ENCODE measurements at regions not wholly inside any gene's neighbourhood (a gene's known extent, or its start where the extent isn't known, plus 50 kb on each side); places are given as distances from the start of the nearest gene placed in this dataset.
"Not testable (repeated sequence)": the region's sequence is repeated elsewhere in the genome, so short reads cannot be mapped to it uniquely, and the experiment has no call there.

DNA sequence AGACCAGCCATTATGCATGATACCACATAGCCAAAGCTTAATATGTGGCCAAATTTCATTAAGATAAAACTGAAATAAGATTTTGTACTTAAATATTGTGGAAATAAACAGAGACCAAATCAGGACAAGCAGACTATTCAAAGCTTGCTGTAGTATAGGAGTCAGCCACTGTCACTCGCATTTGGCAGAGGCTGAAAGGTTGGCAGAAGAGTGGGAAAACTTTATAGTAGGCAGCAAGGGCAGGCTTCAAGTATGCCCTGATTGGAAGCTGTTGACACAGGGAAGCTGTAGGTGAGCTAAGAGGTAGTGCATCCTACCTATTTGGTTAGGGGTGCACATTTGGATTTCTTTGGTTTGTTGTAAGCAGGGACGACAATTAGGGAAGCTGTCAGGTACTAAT lies 202.5 kb upstream of the PDZRN3 start:
- H2AFZ ChIP-seq (ENCODE audit: low read length), result no peak overlapping the region
- H3K4me1 ChIP-seq (ENCODE audit: low read length), result peaks cover 9% of the 10 kb centered on the region
- no peaks in the 10 kb centered on the region for H4K20me1 ChIP-seq (ENCODE audit: insufficient read depth, low read depth, low read length)

DNA sequence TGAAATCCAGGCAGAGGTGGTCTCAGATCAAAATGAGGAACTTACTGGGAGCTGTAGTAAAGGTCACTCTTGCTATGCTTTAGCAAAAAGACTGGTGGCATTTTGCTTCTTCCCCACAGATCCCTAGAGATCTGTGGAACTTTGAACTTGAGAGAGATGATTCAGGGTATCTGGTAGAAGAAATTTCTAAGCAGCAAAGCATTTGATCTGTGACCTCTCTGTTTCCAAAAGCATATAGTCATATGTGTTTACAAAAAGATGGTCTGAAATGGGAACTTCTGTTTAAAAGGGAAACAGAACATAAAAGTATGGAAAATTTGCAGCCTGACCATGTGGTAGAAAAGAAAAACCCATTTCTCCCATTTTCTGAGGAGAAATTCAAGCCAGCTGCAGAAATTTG lies 196.2 kb upstream of the PDZRN3 start:
- H3K36me3 ChIP-seq (ENCODE audit: insufficient read depth, low read length); H3K9me2 ChIP-seq (replicated peaks; ENCODE audit: insufficient read depth, low read length); H3K4me1 ChIP-seq (ENCODE audit: low read length); H4K20me1 ChIP-seq (ENCODE audit: insufficient read depth, low read depth, low read length); DNase-seq; H3K27ac ChIP-seq (ENCODE audit: low read length); H3K27me3 ChIP-seq (ENCODE audit: low read length); H2AFZ ChIP-seq (ENCODE audit: low read length); H3K9ac ChIP-seq (ENCODE audit: low read length); H3K4me3 ChIP-seq (ENCODE audit: low read length); H3K4me2 ChIP-seq (ENCODE audit: low read depth, low read length, poor library complexity, severe bottlenecking); H3K79me2 ChIP-seq (ENCODE audit: low read length); H3K9me3 ChIP-seq (ENCODE audit: low read length): not testable (repeated sequence)

More for the DNA sequence above, 202.5 kb upstream of the PDZRN3 start:
- Histone ChIP-seq H3K4me3 (ENCODE audit: low read length) (no peak overlapping the region), H3K9me3 (ENCODE audit: low read length) (no peaks in the 10 kb centered on the region), H3K27me3 (ENCODE audit: low read length) (no peaks in the 10 kb centered on the region), H3K4me2 (ENCODE audit: low read depth, low read length, poor library complexity, severe bottlenecking) (no peak overlapping the region), H3K9me2 (replicated peaks; ENCODE audit: insufficient read depth, low read length) (no peaks in the 10 kb centered on the region), H3K79me2 (ENCODE audit: low read length) (no peaks in the 10 kb centered on the region), H3K36me3 (ENCODE audit: insufficient read depth, low read length) (no peaks in the 10 kb centered on the region), H3K27ac (ENCODE audit: low read length) (no peak overlapping the region), H3K9ac (ENCODE audit: low read length) (no peak overlapping the region)
- no peak for DNase-seq

DNA sequence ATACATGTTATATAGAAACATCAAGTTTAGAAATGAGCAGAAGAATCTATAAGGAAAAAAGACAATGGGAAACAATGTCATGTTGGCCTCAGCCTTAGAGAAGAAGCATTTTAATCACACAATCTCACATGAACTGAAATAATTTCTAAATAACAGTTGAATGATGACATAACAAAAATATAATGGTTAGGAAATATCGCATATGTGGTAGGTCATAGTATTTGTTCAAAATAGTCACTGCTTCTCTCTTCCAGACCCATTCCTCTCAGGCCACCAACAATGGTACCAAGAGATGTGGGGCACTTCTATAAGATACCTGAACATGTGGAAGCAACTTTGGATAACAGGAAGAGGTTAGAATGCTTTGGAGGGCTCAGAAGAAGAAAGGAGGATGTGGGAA lies 195.7 kb upstream of the PDZRN3 start:
- Histone ChIP-seq H3K4me3 (ENCODE audit: low read length) (no peak overlapping the region), H3K9me2 (replicated peaks; ENCODE audit: insufficient read depth, low read length) (no peaks in the 10 kb centered on the region), H3K4me2 (ENCODE audit: low read depth, low read length, poor library complexity, severe bottlenecking) (no peak overlapping the region), H4K20me1 (ENCODE audit: insufficient read depth, low read depth, low read length) (no peaks in the 10 kb centered on the region), H3K9ac (ENCODE audit: low read length) (no peak overlapping the region), H3K4me1 (ENCODE audit: low read length) (no peaks in the 10 kb centered on the region), H3K27ac (ENCODE audit: low read length) (no peak overlapping the region), H3K36me3 (ENCODE audit: insufficient read depth, low read length) (no peaks in the 10 kb centered on the region), H3K27me3 (ENCODE audit: low read length) (no peaks in the 10 kb centered on the region), H3K9me3 (ENCODE audit: low read length) (no peaks in the 10 kb centered on the region), H2AFZ (ENCODE audit: low read length) (no peak overlapping the region), H3K79me2 (ENCODE audit: low read length) (no peaks in the 10 kb centered on the region)
- DNase-seq, result no peak

DNA sequence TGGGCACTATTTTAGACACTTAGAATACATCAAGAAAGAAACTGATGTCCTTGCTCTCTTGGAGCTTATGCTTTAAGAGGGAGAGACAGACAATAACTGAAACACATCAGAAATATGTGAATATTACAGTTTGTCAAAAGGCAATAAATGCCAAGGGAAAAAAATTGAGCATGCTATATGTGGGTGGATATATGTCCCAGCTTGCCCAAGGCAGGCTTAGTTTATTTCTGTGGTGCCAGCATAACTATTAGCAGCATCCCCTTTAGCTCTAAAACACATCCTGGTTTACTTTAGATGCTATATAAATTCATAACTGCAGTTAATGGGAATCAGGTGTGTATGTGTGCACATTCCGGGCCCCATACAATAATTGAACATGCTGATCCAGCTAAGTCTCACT lies 191.2 kb upstream of the PDZRN3 start:
- H3K79me2 ChIP-seq (ENCODE audit: low read length), result no peaks in the 10 kb centered on the region

DNA sequence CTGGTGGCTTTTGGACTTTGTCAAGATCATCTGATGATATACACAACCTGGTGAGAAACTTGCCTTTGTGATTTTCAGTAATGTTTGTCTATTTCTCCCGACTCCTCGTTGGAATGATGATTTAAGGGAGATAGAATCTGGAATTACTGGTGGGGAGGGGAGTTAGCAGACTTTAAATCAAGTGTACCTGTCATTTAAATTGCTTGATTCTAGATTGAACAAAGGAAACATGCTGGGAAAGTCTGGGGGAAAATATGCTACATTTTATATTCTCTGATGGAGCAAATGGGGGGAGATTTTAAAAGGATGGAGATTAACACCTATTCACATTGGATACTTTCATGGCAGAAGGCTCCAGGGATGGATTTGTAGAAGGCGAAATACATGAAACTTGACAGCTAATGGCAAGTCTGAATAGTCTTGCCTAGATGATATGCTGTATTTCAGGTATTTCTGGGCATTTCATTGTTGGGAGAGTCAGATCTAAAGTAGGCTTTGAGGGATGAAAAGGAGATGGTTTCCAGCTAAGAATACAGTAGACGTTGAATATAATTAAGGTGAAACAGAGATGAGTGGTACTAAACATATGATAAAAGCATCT lies 189.1 kb upstream of the PDZRN3 start:
- H3K9me3 ChIP-seq (ENCODE audit: low read length), result no peaks in the 10 kb centered on the region
- no peak overlapping the region for H2AFZ ChIP-seq (ENCODE audit: low read length)
- no peak for DNase-seq
- H3K27me3 ChIP-seq (ENCODE audit: low read length), result no peaks in the 10 kb centered on the region
- H3K4me2 ChIP-seq (ENCODE audit: low read depth, low read length, poor library complexity, severe bottlenecking), result no peak overlapping the region
- no peaks in the 10 kb centered on the region for H3K79me2 ChIP-seq (ENCODE audit: low read length)
- H4K20me1 ChIP-seq (ENCODE audit: insufficient read depth, low read depth, low read length), result no peaks in the 10 kb centered on the region
- no peaks in the 10 kb centered on the region for H3K36me3 ChIP-seq (ENCODE audit: insufficient read depth, low read length)
- no peaks in the 10 kb centered on the region for H3K9me2 ChIP-seq (replicated peaks; ENCODE audit: insufficient read depth, low read length)
- no peak overlapping the region for H3K9ac ChIP-seq (ENCODE audit: low read length)
- no peak overlapping the region for H3K27ac ChIP-seq (ENCODE audit: low read length)
- H3K4me3 ChIP-seq (ENCODE audit: low read length), result no peak overlapping the region
- no peaks in the 10 kb centered on the region for H3K4me1 ChIP-seq (ENCODE audit: low read length)

More for the DNA sequence above, 191.2 kb upstream of the PDZRN3 start:
- Histone ChIP-seq H3K9ac (ENCODE audit: low read length) (no peak overlapping the region), H3K4me2 (ENCODE audit: low read depth, low read length, poor library complexity, severe bottlenecking) (no peak overlapping the region), H3K9me3 (ENCODE audit: low read length) (no peaks in the 10 kb centered on the region), H3K27me3 (ENCODE audit: low read length) (no peaks in the 10 kb centered on the region), H3K4me3 (ENCODE audit: low read length) (no peak overlapping the region), H3K4me1 (ENCODE audit: low read length) (no peaks in the 10 kb centered on the region), H3K36me3 (ENCODE audit: insufficient read depth, low read length) (no peaks in the 10 kb centered on the region), H4K20me1 (ENCODE audit: insufficient read depth, low read depth, low read length) (no peaks in the 10 kb centered on the region), H2AFZ (ENCODE audit: low read length) (no peak overlapping the region), H3K27ac (ENCODE audit: low read length) (no peak overlapping the region), H3K9me2 (replicated peaks; ENCODE audit: insufficient read depth, low read length) (no peaks in the 10 kb centered on the region)
- no peak for DNase-seq

DNA sequence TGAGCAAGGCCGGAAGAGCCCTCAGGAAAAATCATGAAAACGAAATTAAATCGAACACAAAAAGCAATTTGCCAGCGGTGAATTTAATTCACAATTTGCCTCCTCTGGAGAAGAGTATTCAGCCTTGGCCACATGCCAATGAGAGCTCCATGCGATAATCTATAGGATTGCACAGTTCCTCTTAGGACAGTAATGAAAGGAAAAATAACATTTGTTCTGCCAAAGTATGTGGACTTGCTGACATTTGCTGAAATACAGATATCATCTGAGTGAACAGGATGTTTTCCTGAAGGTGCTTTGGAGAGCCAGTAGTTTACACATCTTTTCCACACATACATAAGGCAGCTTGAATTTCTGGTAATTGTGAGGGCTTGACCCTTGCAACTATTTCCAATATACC lies 188.6 kb upstream of the PDZRN3 start:
- Histone ChIP-seq H3K79me2 (ENCODE audit: low read length) (no peaks in the 10 kb centered on the region), H3K27ac (ENCODE audit: low read length) (no peak overlapping the region), H3K9me3 (ENCODE audit: low read length) (no peaks in the 10 kb centered on the region), H3K4me2 (ENCODE audit: low read depth, low read length, poor library complexity, severe bottlenecking) (no peak overlapping the region), H3K36me3 (ENCODE audit: insufficient read depth, low read length) (no peaks in the 10 kb centered on the region), H3K9ac (ENCODE audit: low read length) (no peak overlapping the region), H4K20me1 (ENCODE audit: insufficient read depth, low read depth, low read length) (no peaks in the 10 kb centered on the region), H3K27me3 (ENCODE audit: low read length) (no peaks in the 10 kb centered on the region), H3K9me2 (replicated peaks; ENCODE audit: insufficient read depth, low read length) (no peaks in the 10 kb centered on the region), H3K4me1 (ENCODE audit: low read length) (no peaks in the 10 kb centered on the region), H3K4me3 (ENCODE audit: low read length) (no peak overlapping the region), H2AFZ (ENCODE audit: low read length) (no peak overlapping the region)
- DNase-seq, result no peak

DNA sequence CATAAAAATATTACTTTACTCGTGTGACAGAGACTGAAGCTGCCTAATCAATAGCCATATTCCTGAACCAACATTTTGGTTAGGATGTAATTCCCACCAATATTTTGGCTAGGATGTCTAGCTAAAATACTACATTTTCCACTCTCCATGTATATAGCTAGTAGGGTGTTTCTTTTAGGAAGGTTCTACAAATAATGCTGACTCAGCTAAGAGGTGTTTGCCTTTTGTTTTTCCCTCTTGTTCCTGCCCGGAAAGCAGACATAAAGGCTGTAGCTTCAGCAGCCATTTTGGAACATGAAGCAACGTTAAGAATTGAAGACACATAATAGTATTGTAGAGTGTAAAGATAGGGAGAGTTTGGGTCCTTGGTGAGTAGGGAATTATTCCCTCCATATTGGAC lies 187.3 kb upstream of the PDZRN3 start:
- Histone ChIP-seq H2AFZ (ENCODE audit: low read length) (no peak overlapping the region), H3K4me1 (ENCODE audit: low read length) (no peaks in the 10 kb centered on the region), H3K4me3 (ENCODE audit: low read length) (no peak overlapping the region), H3K9me3 (ENCODE audit: low read length) (no peaks in the 10 kb centered on the region), H4K20me1 (ENCODE audit: insufficient read depth, low read depth, low read length) (no peaks in the 10 kb centered on the region), H3K4me2 (ENCODE audit: low read depth, low read length, poor library complexity, severe bottlenecking) (no peak overlapping the region), H3K9me2 (replicated peaks; ENCODE audit: insufficient read depth, low read length) (no peaks in the 10 kb centered on the region), H3K27ac (ENCODE audit: low read length) (no peak overlapping the region), H3K9ac (ENCODE audit: low read length) (no peak overlapping the region), H3K36me3 (ENCODE audit: insufficient read depth, low read length) (no peaks in the 10 kb centered on the region), H3K79me2 (ENCODE audit: low read length) (no peaks in the 10 kb centered on the region), H3K27me3 (ENCODE audit: low read length) (no peaks in the 10 kb centered on the region)
- DNase-seq, result no peak

DNA sequence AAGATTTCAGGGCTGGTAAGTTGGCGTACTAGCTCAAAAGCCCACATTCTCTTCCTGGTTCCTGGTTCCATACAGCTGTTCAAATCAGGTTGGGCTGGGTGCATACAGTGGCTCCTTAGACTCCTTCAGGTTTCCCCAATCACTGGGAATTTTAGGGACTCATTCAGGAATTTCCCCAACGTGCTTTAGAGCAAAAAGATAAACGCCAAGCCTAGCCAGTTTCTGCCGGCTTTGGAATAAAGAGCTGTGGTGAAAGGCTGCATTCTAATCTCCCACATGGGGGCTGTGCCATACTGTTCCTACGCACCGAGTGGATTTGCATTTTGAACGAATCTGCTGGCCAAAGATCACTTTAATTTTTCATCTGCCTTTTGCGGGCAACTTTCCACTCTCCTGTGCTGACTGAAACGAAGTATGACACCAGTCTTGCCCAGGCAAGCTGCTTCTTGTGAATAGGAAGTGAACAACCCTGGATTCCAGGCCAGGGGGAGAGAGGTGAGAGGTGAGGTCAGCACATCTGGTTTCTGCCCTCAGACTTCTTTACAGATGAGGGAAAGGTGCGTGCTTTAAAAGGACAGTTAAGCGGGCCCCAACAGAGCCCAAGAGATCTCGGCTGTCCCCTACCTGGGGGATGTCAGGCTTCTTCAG lies 184.2 kb upstream of the PDZRN3 start:
- Histone ChIP-seq H2AFZ (ENCODE audit: low read length) (no peak overlapping the region), H3K27ac (ENCODE audit: low read length) (no peak overlapping the region), H3K79me2 (ENCODE audit: low read length) (no peaks in the 10 kb centered on the region), H3K4me2 (ENCODE audit: low read depth, low read length, poor library complexity, severe bottlenecking) (no peak overlapping the region), H3K9me3 (ENCODE audit: low read length) (no peaks in the 10 kb centered on the region), H3K27me3 (ENCODE audit: low read length) (no peaks in the 10 kb centered on the region), H4K20me1 (ENCODE audit: insufficient read depth, low read depth, low read length) (no peaks in the 10 kb centered on the region), H3K9me2 (replicated peaks; ENCODE audit: insufficient read depth, low read length) (no peaks in the 10 kb centered on the region), H3K36me3 (ENCODE audit: insufficient read depth, low read length) (no peaks in the 10 kb centered on the region), H3K9ac (ENCODE audit: low read length) (no peak overlapping the region), H3K4me1 (ENCODE audit: low read length) (no peaks in the 10 kb centered on the region), H3K4me3 (ENCODE audit: low read length) (no peak overlapping the region)
- no peak for DNase-seq
